ENCODE measurements at regions not wholly inside any gene's neighbourhood (a gene's known extent, or its start where the extent isn't known, plus 50 kb on each side); places are given as distances from the start of the nearest gene placed in this dataset.

DNA sequence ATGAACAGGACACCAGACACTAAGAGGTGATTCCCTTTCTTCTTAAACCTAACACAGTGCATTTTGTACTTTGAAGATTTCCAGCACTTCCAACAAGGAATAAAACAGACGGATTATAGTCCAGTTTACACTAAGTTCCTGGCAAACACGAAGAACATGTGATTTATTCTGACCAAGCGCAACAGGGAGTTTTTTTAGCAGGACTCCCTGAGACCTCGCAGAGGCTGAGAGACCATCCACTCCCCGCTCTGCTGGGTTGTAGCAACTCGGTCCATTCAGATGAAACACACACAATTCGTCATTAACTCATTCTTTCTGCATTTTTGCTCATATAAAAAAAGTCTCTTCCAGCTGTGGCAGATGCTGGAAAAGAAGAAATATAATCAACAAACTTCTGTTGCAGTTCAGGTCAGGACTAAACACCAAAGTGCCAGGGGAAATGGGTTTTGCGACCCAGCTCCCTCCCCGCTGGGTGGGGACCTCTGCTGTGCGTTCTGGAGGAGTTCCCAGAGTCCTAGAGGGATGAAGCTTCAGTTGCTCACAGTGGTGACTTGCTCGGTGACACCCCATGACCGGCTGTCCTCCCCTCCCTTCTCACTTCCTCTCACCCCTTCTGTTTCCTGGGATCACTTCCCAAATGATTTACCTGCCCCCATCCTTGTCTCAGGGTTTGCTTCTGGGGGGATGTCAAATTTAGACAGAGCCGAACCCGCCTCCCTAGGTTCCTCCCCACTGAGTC lies 52.5 kb downstream of the KCNF1 start:
- DNase-seq (ENCODE audit: extremely low spot score) = no peak
- no peak overlapping the region for H3K27ac ChIP-seq (ENCODE audit: low read depth)
- no peaks in the 10 kb centered on the region for H3K4me1 ChIP-seq (ENCODE audit: insufficient read depth)
- 36% methylated on average over 14 of the region's 14 CpGs for WGBS
- H3K36me3 ChIP-seq (ENCODE audit: insufficient read depth) = no peaks in the 10 kb centered on the region
- H3K4me3 ChIP-seq (ENCODE audit: low read depth, low read length) = no peak overlapping the region

DNA sequence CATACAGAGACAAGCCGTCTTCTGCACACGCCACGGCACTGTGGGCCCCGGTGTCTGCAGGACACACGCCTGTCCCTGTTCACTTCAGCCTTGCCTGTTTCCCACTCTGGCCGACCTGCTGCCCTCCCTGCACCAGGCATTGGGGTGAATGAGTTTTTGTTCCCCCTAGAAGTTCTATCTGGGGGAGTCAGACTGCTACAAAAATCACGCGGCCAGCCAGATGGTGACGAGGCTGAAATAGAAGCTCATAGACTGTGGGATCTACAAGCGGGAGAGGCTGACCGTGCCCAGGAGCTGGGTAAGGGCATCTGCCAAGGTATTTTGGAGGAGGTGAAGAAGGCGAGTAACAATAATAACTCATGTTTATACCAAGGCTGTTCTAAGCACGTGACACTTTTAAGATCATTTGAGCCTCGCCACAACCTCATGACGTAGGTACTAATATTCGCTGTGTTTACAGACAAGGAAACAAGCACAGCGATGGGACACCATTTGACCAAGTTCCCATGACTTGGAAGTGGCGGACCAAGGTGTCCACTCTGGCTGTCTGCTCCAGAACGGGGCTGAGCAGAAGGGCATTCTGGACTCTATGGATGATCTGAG lies 53.6 kb downstream of the KCNF1 start:
- H3K4me1 ChIP-seq (ENCODE audit: insufficient read depth) = no peaks in the 10 kb centered on the region
- H3K4me3 ChIP-seq (ENCODE audit: low read depth, low read length) = no peak overlapping the region
- no peaks in the 10 kb centered on the region for H3K36me3 ChIP-seq (ENCODE audit: insufficient read depth)
- H3K27ac ChIP-seq (ENCODE audit: low read depth) = no peak overlapping the region
- WGBS = 96% methylated on average over 19 of the region's 19 CpGs
- DNase-seq (ENCODE audit: extremely low spot score) = no peak

DNA sequence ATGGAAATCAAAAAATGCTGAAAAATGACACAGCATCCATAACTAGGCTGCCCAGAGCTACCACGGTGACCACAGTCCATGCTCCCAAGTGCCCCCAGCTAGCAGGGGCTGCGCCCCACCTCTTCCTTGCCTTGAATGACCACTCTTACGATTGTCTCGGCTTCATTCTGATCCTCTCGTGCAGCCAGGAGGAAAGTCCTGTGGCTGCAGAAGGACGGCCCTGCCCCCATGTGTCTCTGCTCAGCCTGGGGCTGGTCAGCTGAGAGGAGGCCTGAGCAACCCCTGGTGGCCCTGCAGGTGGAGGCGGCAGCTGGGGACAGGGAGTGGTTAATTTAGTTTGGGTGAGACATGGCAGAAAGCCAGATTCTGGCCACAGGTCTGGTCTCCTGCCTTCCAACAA lies 54.3 kb downstream of the KCNF1 start:
- Histone ChIP-seq H3K27ac (ENCODE audit: low read depth) (no peak overlapping the region), H3K36me3 (ENCODE audit: insufficient read depth) (no peaks in the 10 kb centered on the region), H3K4me1 (ENCODE audit: insufficient read depth) (no peaks in the 10 kb centered on the region), H3K4me3 (ENCODE audit: low read depth, low read length) (no peak overlapping the region)
- 93% methylated on average over 7 of the region's 7 CpGs for WGBS
- DNase-seq (ENCODE audit: extremely low spot score) = no peak

DNA sequence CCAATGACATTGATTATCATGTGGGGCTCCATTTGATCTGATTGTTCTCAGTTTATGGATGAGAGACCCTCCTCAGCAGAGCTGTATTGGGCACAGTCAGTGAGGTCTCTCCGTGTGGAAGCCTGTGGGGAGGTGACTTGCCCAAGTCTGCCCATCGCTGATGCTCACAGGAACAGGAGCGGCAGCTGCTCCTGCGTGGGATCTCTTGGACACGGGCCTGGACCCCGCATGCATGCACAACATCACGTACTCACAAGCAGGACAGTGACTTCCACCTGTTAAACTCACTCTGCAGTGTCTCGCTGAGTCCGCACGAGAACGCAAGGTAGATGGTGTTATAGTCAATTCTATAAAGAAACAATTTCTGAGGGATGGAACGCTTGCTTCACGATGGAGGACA lies 55.0 kb downstream of the KCNF1 start:
- DNase-seq (ENCODE audit: extremely low spot score) = no peak
- WGBS = 84% methylated on average over 13 of the region's 13 CpGs

DNA sequence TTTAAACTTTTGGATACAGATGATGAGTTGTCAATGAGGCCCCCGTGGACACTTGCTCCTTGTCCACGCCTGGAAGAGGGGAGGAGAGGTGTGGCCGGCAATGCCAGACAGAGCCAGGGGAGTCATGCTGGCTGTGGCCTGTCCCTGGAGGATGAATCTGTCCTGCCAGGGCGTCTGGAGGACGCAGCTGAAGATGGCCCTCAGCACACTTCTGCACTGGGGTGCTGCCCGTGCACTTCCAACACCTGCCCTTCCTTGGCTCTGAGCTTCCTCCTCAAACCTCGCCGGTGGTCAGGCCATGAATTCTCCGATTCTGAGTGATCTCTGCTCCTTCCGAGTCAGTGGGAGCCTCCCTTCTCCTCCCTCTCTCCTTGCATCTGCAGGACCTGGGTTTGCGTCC lies 56.4 kb downstream of the KCNF1 start:
- Histone ChIP-seq H3K27ac (ENCODE audit: low read depth) (no peak overlapping the region), H3K36me3 (ENCODE audit: insufficient read depth) (no peaks in the 10 kb centered on the region), H3K4me1 (ENCODE audit: insufficient read depth) (no peaks in the 10 kb centered on the region), H3K4me3 (ENCODE audit: low read depth, low read length) (no peak overlapping the region)
- no peak for DNase-seq (ENCODE audit: extremely low spot score)
- WGBS = 86% methylated on average over 11 of the region's 11 CpGs

More for the DNA sequence above, 55.0 kb downstream of the KCNF1 start:
- H3K4me1 ChIP-seq (ENCODE audit: insufficient read depth) = no peaks in the 10 kb centered on the region
- no peak overlapping the region for H3K4me3 ChIP-seq (ENCODE audit: low read depth, low read length)
- no peaks in the 10 kb centered on the region for H3K36me3 ChIP-seq (ENCODE audit: insufficient read depth)
- H3K27ac ChIP-seq (ENCODE audit: low read depth) = no peak overlapping the region

DNA sequence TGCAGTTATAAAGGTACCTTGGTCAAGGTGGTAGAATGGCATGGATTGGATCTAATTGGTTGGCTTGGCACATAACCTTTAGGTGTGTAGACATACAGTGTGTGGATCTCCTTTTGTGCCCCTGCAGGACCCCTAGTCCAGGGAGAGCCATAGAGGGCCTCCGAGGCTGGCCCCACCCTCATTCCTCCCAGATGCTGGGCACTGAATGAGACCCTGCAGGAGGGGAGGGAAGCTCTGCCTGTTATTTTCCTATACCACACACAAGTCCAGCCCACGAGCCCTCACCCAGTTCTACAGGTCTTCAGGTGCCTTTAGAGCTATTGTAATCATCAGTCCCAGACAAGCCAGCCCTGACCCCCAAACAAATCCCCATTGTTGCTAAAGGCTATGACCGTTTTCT lies 58.9 kb downstream of the KCNF1 start:
- H3K36me3 ChIP-seq (ENCODE audit: insufficient read depth) = no peaks in the 10 kb centered on the region
- H3K4me3 ChIP-seq (ENCODE audit: low read depth, low read length) = no peak overlapping the region
- no peaks in the 10 kb centered on the region for H3K4me1 ChIP-seq (ENCODE audit: insufficient read depth)
- no peak for DNase-seq (ENCODE audit: extremely low spot score)
- WGBS = 45% methylated on average over 3 of the region's 3 CpGs
- H3K27ac ChIP-seq (ENCODE audit: low read depth) = no peak overlapping the region

DNA sequence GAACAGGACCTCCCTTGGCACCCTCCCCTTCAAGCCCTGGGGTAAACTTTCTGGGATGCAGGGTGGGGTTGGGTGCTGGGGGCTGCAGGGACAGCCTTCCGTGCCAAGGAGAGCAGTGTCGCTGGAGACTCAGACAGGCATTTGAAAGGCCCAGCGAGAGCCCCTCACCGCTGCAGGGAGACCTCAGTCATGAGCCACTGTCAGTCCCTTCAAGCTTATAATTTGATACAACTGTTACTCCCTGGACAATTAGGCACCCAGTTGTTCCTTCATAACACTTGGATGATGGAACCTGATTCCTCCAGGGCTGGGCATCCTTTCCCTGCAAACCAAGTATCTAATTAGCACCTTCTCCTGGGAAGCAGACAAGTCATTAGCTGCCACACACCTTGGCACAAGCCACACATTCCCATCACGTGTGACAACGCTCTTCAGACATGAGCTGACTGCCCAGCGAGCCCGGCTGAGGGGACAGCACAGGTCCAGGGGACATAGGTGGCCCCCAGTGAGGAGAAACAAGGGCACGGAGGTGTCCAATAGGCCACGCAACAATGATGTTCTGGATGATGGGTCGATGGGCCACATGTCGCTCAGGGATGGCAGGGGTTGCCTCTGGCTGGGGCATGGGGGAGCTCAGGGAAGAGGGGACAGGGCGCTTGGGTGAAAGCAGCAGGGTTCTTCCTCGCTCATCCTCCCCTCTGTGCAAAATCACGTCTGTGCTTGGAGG lies 59.6 kb downstream of the KCNF1 start:
- 89% methylated on average over 15 of the region's 15 CpGs for WGBS

DNA sequence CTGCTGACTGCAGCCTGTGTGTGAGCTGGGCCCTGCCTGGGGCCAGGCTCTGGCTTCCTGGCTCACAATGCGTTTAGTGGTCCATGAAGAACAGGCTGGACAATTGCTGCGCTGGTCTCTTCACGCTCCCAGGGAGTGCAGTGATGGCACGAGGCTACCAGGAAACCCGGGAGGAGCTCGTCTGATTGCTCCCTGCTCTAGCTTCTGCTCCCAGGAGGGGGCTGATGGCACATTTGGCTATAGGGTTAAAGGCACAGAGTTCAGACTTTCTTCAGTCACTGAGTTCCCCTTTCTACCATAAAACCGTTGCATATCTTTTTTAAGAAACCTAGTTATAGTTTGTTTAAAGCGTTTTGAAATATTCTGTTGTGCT lies 60.1 kb downstream of the KCNF1 start:
- H3K27ac ChIP-seq (ENCODE audit: low read depth) = no peak overlapping the region
- no peak for DNase-seq (ENCODE audit: extremely low spot score)
- no peaks in the 10 kb centered on the region for H3K4me1 ChIP-seq (ENCODE audit: insufficient read depth)
- 49% methylated on average over 8 of the region's 8 CpGs for WGBS
- no peak overlapping the region for H3K4me3 ChIP-seq (ENCODE audit: low read depth, low read length)
- no peaks in the 10 kb centered on the region for H3K36me3 ChIP-seq (ENCODE audit: insufficient read depth)

More for the DNA sequence above, 59.6 kb downstream of the KCNF1 start:
- Histone ChIP-seq H3K36me3 (ENCODE audit: insufficient read depth) (no peaks in the 10 kb centered on the region), H3K4me1 (ENCODE audit: insufficient read depth) (no peaks in the 10 kb centered on the region), H3K4me3 (ENCODE audit: low read depth, low read length) (no peak overlapping the region), H3K27ac (ENCODE audit: low read depth) (no peak overlapping the region)
- DNase-seq (ENCODE audit: extremely low spot score) = no peak

DNA sequence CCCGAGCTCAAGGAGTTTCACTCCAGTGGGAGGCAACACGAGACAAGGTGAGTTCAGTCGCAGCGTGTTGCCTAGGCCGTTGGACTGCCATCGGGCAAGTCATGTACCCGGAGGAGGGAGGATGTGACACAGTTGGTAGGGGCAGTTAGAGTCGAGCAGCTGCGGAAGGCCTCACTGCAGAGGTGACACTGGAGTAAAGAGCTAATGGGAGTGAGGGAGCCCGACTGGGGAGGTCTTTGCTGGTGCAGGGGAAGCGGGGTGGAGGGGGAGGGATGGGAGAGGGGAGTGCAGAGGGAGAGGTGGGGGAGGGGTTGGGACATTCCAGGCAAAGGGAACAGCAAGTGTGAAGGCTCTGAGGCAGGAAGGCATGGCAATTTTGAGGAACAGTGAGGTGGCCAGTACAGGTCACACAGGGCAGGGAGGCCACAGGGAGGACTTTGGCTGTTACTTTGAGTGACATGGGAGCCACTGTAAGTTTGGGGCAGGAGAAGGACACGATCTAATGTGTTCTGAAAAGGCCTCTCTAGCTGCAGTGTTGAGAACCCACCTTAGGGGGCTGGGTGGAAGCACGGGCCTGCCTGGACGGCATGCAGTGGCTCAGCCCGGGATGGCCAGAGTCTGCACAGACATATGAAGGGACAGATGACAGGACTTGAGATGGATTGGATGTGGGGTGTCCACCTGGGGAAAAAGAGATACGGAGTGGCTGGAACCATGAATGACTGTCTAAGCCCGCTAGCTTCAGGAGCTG lies 61.1 kb downstream of the KCNF1 start:
- no peaks in the 10 kb centered on the region for H3K36me3 ChIP-seq (ENCODE audit: insufficient read depth)
- DNase-seq (ENCODE audit: extremely low spot score) = no peak
- 92% methylated on average over 17 of the region's 17 CpGs for WGBS
- H3K4me1 ChIP-seq (ENCODE audit: insufficient read depth) = no peaks in the 10 kb centered on the region
- no peak overlapping the region for H3K27ac ChIP-seq (ENCODE audit: low read depth)
- no peak overlapping the region for H3K4me3 ChIP-seq (ENCODE audit: low read depth, low read length)

DNA sequence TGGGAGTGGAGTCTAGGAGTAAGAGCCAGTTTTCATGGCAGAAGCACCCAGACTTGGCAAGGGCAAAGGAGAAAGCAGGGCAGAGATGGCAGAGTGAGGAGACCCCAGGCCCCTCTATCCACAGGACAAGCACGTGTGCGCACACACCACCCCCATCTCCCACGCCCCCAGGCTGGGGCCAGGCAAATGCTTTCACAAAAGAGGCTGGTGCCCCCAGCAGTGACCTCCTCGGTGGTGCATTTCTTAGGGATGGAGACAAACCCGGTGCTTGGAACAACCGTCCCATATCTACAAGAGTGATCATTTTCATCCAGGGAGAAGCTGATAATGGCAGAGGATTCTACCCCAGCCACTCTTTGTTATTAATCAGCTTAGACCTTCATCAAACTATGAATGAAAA lies 62.0 kb downstream of the KCNF1 start:
- no peak overlapping the region for H3K27ac ChIP-seq (ENCODE audit: low read depth)
- H3K4me3 ChIP-seq (ENCODE audit: low read depth, low read length) = no peak overlapping the region
- no peaks in the 10 kb centered on the region for H3K36me3 ChIP-seq (ENCODE audit: insufficient read depth)
- no peak for DNase-seq (ENCODE audit: extremely low spot score)
- WGBS = 78% methylated on average over 6 of the region's 6 CpGs
- H3K4me1 ChIP-seq (ENCODE audit: insufficient read depth) = no peaks in the 10 kb centered on the region

DNA sequence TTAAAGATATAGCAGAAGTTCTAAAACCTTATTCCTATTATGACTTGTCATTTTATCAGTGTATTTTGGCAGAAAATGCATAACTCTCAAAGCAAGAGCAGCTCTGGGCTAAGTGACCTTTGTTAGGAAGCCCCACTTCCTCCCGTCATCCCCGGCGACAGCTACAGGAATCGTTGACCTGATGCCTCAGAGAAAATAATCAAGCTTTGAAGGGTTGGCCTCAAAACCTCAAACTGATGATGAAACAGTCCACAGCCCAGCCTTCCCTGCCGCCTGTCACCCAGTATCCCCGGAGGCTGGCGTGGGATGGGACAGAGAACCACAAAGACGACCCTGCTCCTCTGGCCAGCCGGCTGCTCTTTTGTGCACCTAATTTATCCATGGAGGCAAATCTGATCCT lies 65.3 kb downstream of the KCNF1 start:
- no peaks in the 10 kb centered on the region for H3K4me1 ChIP-seq (ENCODE audit: insufficient read depth)
- H3K27ac ChIP-seq (ENCODE audit: low read depth) = no peak overlapping the region
- no peak overlapping the region for H3K4me3 ChIP-seq (ENCODE audit: low read depth, low read length)
- no peaks in the 10 kb centered on the region for H3K36me3 ChIP-seq (ENCODE audit: insufficient read depth)
- WGBS = 46% methylated on average over 9 of the region's 9 CpGs
- no peak for DNase-seq (ENCODE audit: extremely low spot score)

DNA sequence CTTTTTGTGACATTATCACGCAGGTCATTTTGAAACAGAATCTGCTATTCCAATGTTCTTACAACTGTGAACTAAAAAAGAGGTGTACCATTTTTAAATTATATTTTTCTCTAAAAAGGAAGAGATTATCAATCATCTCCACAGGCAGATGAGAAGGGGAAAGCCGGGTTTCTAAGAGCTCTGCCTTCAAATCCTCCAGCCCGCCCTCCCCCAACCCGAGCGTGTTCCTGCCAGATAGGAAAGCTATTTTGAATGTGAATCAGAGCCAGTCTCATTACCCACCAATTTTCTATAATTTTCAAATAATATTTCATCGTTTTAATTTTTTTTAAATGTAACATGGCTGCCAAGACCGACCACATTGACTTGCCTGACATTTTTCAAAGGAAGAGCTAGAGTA lies 65.9 kb downstream of the KCNF1 start:
- Histone ChIP-seq H3K27ac (ENCODE audit: low read depth) (no peak overlapping the region), H3K4me1 (ENCODE audit: insufficient read depth) (no peaks in the 10 kb centered on the region), H3K36me3 (ENCODE audit: insufficient read depth) (no peaks in the 10 kb centered on the region), H3K4me3 (ENCODE audit: low read depth, low read length) (no peak overlapping the region)
- DNase-seq (ENCODE audit: extremely low spot score) = no peak
- WGBS = 42% methylated on average over 7 of the region's 7 CpGs

DNA sequence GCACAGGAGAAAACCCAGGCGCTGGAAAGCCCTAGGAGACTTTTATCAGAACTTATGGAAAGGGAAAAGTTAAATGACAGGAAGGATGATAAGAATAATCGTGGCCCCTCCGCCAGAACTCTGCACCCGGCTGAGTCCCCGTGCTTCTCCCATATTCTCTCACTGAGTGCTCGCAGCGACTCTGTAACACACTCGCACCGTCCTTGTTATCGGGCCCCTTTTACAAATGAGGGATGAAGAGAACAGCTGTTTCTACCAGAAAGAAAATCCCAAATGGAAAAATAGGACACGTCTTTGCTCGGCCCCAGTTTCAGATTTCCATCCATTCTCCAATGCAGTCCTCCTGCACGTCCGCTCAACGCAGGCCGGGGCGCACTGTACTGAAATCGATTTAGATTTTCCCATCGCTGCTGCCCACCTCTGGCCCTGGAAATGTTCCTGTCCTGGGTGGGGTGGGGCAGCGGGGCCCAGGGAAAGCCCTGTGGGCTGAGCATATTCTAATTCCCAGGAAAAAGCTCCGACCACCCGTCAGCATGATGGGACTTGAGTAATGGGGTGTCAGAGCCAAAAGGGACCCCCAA lies 66.4 kb downstream of the KCNF1 start:
- no peak for DNase-seq (ENCODE audit: extremely low spot score)
- no peaks in the 10 kb centered on the region for H3K4me1 ChIP-seq (ENCODE audit: insufficient read depth)
- H3K4me3 ChIP-seq (ENCODE audit: low read depth, low read length) = no peak overlapping the region
- no peak overlapping the region for H3K27ac ChIP-seq (ENCODE audit: low read depth)
- H3K36me3 ChIP-seq (ENCODE audit: insufficient read depth) = no peaks in the 10 kb centered on the region
- 57% methylated on average over 22 of the region's 22 CpGs for WGBS

All from urinary bladder (tissue), 3 donors.